EL (cell line): ENCODE measurements at regions not wholly inside any gene's neighbourhood (a gene's known extent, or its start where the extent isn't known, plus 50 kb on each side); places are given as distances from the start of the nearest gene placed in this dataset.

Experiments used
- DNase-seq: peaks from one replicate; pipeline ENCODE4 v3.0.0-alpha.2; 2016

- no peak for DNase-seq
Measured at GRCh38 chr16:6918646-6919045, 414.0 kb upstream of the RBFOX1 start.

GRCh38 chr16:6916946-6917345 lies 415.7 kb upstream of the RBFOX1 start:
- DNase-seq = no peak

GRCh38 chr16:6913566-6913965 lies 419.1 kb upstream of the RBFOX1 start:
- DNase-seq = no peak

GRCh38 chr16:6910301-6910700 lies 422.3 kb upstream of the RBFOX1 start:
- no peak for DNase-seq

GRCh38 chr16:6905601-6906000 lies 427.0 kb upstream of the RBFOX1 start:
- DNase-seq = no peak

GRCh38 chr16:6903671-6904070 lies 429.0 kb upstream of the RBFOX1 start:
- DNase-seq = no peak

- no peak for DNase-seq
Measured at GRCh38 chr16:6898896-6899295, 433.7 kb upstream of the RBFOX1 start.

GRCh38 chr16:6897876-6898485 lies 434.7 kb upstream of the RBFOX1 start:
- no peak for DNase-seq

GRCh38 chr16:6892966-6893365 lies 439.7 kb upstream of the RBFOX1 start:
- DNase-seq = no peak

- DNase-seq = no peak
Measured at GRCh38 chr16:6891496-6891895, 441.1 kb upstream of the RBFOX1 start.

GRCh38 chr16:6888531-6888930 lies 444.1 kb upstream of the RBFOX1 start:
- DNase-seq = no peak

GRCh38 chr16:6884002-6884401 lies 448.6 kb upstream of the RBFOX1 start:
- no peak for DNase-seq

- DNase-seq = no peak
Measured at GRCh38 chr16:6880263-6880662, 452.4 kb upstream of the RBFOX1 start.

- DNase-seq = no peak
Measured at GRCh38 chr16:6864671-6865070, 468.0 kb upstream of the RBFOX1 start.

GRCh38 chr16:6864244-6864643 lies 468.4 kb upstream of the RBFOX1 start:
- no peak for DNase-seq

- DNase-seq = no peak
Measured at GRCh38 chr16:6863135-6863534, 469.5 kb upstream of the RBFOX1 start.

GRCh38 chr16:6861815-6862477 lies 470.7 kb upstream of the RBFOX1 start:
- no peak for DNase-seq

GRCh38 chr16:6861135-6861814 lies 471.4 kb upstream of the RBFOX1 start:
- DNase-seq = no peak

- DNase-seq = no peak
Measured at GRCh38 chr16:6857575-6857974, 475.1 kb upstream of the RBFOX1 start.

GRCh38 chr16:6856578-6856977 lies 476.1 kb upstream of the RBFOX1 start:
- DNase-seq = no peak

- no peak for DNase-seq
Measured at GRCh38 chr16:6853565-6853964, 479.1 kb upstream of the RBFOX1 start.

GRCh38 chr16:6852643-6853225 lies 479.9 kb upstream of the RBFOX1 start:
- no peak for DNase-seq

GRCh38 chr16:6846452-6846851 lies 486.2 kb upstream of the RBFOX1 start:
- DNase-seq = no peak

- DNase-seq = no peak
Measured at GRCh38 chr16:6841392-6841791, 491.3 kb upstream of the RBFOX1 start.
